GM12873 (cell line): ENCODE measurements at regions not wholly inside any gene's neighbourhood (a gene's known extent, or its start where the extent isn't known, plus 50 kb on each side); places are given as distances from the start of the nearest gene placed in this dataset.

ENCODE experiments used
- CTCF ChIP-seq: IDR thresholded peaks from 2 replicates; pipeline ENCODE4 v1.5.1; 2012; ENCODE audit warnings: low read depth, mild to moderate bottlenecking, moderate library complexity, low read length, control low read depth; ENCODE audit not compliant: insufficient read depth; ENCODE audit errors: missing control alignments

- TF ChIP-seq CTCF: no peak
Measured at GRCh38 chr6:23245572-23245971, 676.2 kb downstream of the HDGFL1 start.

GRCh38 chr6:23246896-23247295 is 677.5 kb downstream of the HDGFL1 start:
- no peak for TF ChIP-seq CTCF

GRCh38 chr6:23250556-23250955 is 681.2 kb downstream of the HDGFL1 start:
- no peak for TF ChIP-seq CTCF

- TF ChIP-seq CTCF: no peak
Measured at GRCh38 chr6:23262864-23263263, 693.5 kb downstream of the HDGFL1 start.

GRCh38 chr6:23265270-23265669 is 695.9 kb downstream of the HDGFL1 start:
- no peak for TF ChIP-seq CTCF

GRCh38 chr6:23266536-23266935 is 697.2 kb downstream of the HDGFL1 start:
- TF ChIP-seq CTCF: no peak

GRCh38 chr6:23267651-23268050 is 698.3 kb downstream of the HDGFL1 start:
- no peak for TF ChIP-seq CTCF

- no peak for TF ChIP-seq CTCF
Measured at GRCh38 chr6:23268348-23268747, 699.0 kb downstream of the HDGFL1 start.
